Adrenal gland (tissue), 9 donors: ENCODE measurements at regions not wholly inside any gene's neighbourhood (a gene's known extent, or its start where the extent isn't known, plus 50 kb on each side); places are given as distances from the start of the nearest gene placed in this dataset.

ENCODE experiments used
- DNase-seq, 7 donors: peaks; one replicate each; pipeline ENCODE4 v3.0.0-alpha.2; 2019 to 2020
- H3K27ac ChIP-seq, 5 donors: fragments of 200-600 bp; sonication (generic) in 4 of 5; 1 replicate in 3 of 5; 2 replicates in 2 of 5; pipeline versions ENCODE4 v1.5.1 to v1.8.0; 2016 to 2020; ENCODE audit warnings: mild to moderate bottlenecking in 1 of 5
- H3K27me3 ChIP-seq: fragments of 200-600 bp; 2 replicates; pipeline ENCODE4 v1.8.0; 2021
- H3K36me3 ChIP-seq, 2 donors: fragments of 200-600 bp; replicated peaks in 1 of 2; 1 replicate in 1 of 2; 2 replicates in 1 of 2; pipeline versions ENCODE4 v1.5.1 to v1.8.0; 2018 to 2022
- H3K4me1 ChIP-seq, 2 donors: fragments of 200-600 bp; replicated peaks in 1 of 2; 1 replicate in 1 of 2; 2 replicates in 1 of 2; pipeline versions ENCODE4 v1.5.1 to v1.8.0; 2018 to 2021
- H3K4me3 ChIP-seq, 4 donors: fragments of 200-600 bp; sonication (generic) in 3 of 4; one replicate each; pipeline ENCODE4 v1.5.1; 2016 to 2018
- H3K9me3 ChIP-seq, 3 donors: fragments of 200-600 bp; sonication (generic) in 1 of 3; replicated peaks in 1 of 3; 1 replicate in 2 of 3; 2 replicates in 1 of 3; pipeline versions ENCODE4 v1.5.1 to v1.8.0; 2016 to 2021
- CTCF ChIP-seq, 6 experiments: fragments of 450-650 bp in 4 of 6; fragments of 200-600 bp in 2 of 6; sonication (generic) in 1 of 6; IDR thresholded peaks; 1 replicate in 5 of 6; 2 replicates in 1 of 6; pipeline versions ENCODE4 v1.5.1 to v1.8.0; 2016 to 2021; ENCODE audit warnings: antibody characterized with exemption in 6 of 6, mild to moderate bottlenecking in 2 of 6, moderate library complexity in 1 of 6
- POLR2A ChIP-seq, 2 donors: fragments of 450-650 bp; IDR thresholded peaks; one replicate each; pipeline ENCODE4 v1.6.1; 2017; ENCODE audit warnings: antibody characterized with exemption in 2 of 2, mild to moderate bottlenecking in 2 of 2, moderate library complexity in 1 of 2
- WGBS, 4 donors: extraction: QIAGEN DNeasy Blood & Tissue Kit in 2 of 4; methylation state at CpG; one replicate each; pipeline versions ENCODE4 v1.1.5 to v1.1.7; 2013 to 2017; 5-methylcytosine and 5-hydroxymethylcytosine counted together
- intact Hi-C, 2 donors: fragments of 100-400 bp; cut with DNase I; formaldehyde crosslinking; loops; one replicate each; pipeline versions ENCODE4 v1.14.1 to v1.15.0; 2022 to 2023
- donor health status: healthy with polysubstance abuse.
- donor health status: Bipolar disorder and iron deficiency.
- donor health status: DM: yes; HTN: yes; CAD: no.
- donor health status: DM: no; HTN: no; CAD: no.
- donor health status: DM: no; HTN: no; CAD: no.

GRCh38 chr5:112643339-112643971, 94.2 kb upstream of the APC start:
- Histone ChIP-seq H3K36me3 (no peaks in the 10 kb centered on the region), H3K27ac (no peak overlapping the region), H3K4me1 (no peaks in the 10 kb centered on the region), H3K4me3 (no peak overlapping the region), H3K9me3 (no peaks in the 10 kb centered on the region), H3K27me3 (no peaks in the 10 kb centered on the region)
- no peak for DNase-seq
- intact Hi-C loops, result no loop called here
- 72 to 81% (median 78%) methylated on average over 4 of the region's 4 CpGs for WGBS, 4 donors
- TF ChIP-seq CTCF (IDR thresholded peaks at IDR 0.05) (no peak), POLR2A (IDR thresholded peaks at IDR 0.05) (no peak)

- Histone ChIP-seq H3K9me3 (no peaks in the 10 kb centered on the region), H3K27me3 (no peaks in the 10 kb centered on the region), H3K4me3 (no peak overlapping the region), H3K36me3 (no peaks in the 10 kb centered on the region), H3K4me1 (peaks cover 0 to 8% of the 10 kb centered on the region in 2 donors), H3K27ac (no peak overlapping the region)
- intact Hi-C loops, result no loop called here
- no peak for DNase-seq
- TF ChIP-seq POLR2A (IDR thresholded peaks at IDR 0.05) (no peak), CTCF (IDR thresholded peaks at IDR 0.05) (no peak)
- 80 to 90% (median 86%) methylated on average over 4 of the region's 4 CpGs for WGBS, 4 donors
These were observed 91.3 kb upstream of the APC start for GRCh38 chr5:112646139-112646936.

GRCh38 chr5:112647428-112647827, 90.3 kb upstream of the APC start:
- 78 to 90% (median 84%) methylated on average over 1 of the region's 1 CpG for WGBS, 4 donors
- intact Hi-C loops, result no loop called here
- no peaks in the 10 kb centered on the region for H3K9me3 ChIP-seq
- H3K27me3 ChIP-seq, result no peaks in the 10 kb centered on the region
- TF ChIP-seq POLR2A (IDR thresholded peaks at IDR 0.05) (no peak), CTCF (IDR thresholded peaks at IDR 0.05) (no peak)
- H3K27ac ChIP-seq, result no peak overlapping the region
- no peaks in the 10 kb centered on the region for H3K36me3 ChIP-seq
- H3K4me1 ChIP-seq, result peaks cover 0 to 8% of the 10 kb centered on the region in 2 donors
- no peak for DNase-seq
- H3K4me3 ChIP-seq, result no peak overlapping the region

- intact Hi-C loops, result no loop called here
- 89 to 100% (median 96%) methylated on average over 1 of the region's 1 CpG for WGBS, 4 donors
- H3K4me1 ChIP-seq, result peaks cover 0 to 8% of the 10 kb centered on the region in 2 donors
- no peak for DNase-seq
- no peak for TF ChIP-seq CTCF (IDR thresholded peaks at IDR 0.05)
- TF ChIP-seq POLR2A (IDR thresholded peaks at IDR 0.05), result no peak
- no peak overlapping the region for H3K4me3 ChIP-seq
- no peaks in the 10 kb centered on the region for H3K9me3 ChIP-seq
- no peaks in the 10 kb centered on the region for H3K27me3 ChIP-seq
- no peak overlapping the region for H3K27ac ChIP-seq
- no peaks in the 10 kb centered on the region for H3K36me3 ChIP-seq
These were observed 89.4 kb upstream of the APC start for GRCh38 chr5:112648264-112648663.
